HG02885 (cell line): ENCODE measurements at regions not wholly inside any gene's neighbourhood (a gene's known extent, or its start where the extent isn't known, plus 50 kb on each side); places are given as distances from the start of the nearest gene placed in this dataset.
"Not testable (repeated sequence)": the region's sequence is repeated elsewhere in the genome, so short reads cannot be mapped to it uniquely, and the experiment has no call there.

Experiments
- ATAC-seq: cut with Tn5 transposase; IDR thresholded peaks from one replicate; pipeline ENCODE4 v1.9.1; 2021; ENCODE audit warnings: mild to moderate bottlenecking; ENCODE audit not compliant: unreplicated experiment, poor library complexity

DNA sequence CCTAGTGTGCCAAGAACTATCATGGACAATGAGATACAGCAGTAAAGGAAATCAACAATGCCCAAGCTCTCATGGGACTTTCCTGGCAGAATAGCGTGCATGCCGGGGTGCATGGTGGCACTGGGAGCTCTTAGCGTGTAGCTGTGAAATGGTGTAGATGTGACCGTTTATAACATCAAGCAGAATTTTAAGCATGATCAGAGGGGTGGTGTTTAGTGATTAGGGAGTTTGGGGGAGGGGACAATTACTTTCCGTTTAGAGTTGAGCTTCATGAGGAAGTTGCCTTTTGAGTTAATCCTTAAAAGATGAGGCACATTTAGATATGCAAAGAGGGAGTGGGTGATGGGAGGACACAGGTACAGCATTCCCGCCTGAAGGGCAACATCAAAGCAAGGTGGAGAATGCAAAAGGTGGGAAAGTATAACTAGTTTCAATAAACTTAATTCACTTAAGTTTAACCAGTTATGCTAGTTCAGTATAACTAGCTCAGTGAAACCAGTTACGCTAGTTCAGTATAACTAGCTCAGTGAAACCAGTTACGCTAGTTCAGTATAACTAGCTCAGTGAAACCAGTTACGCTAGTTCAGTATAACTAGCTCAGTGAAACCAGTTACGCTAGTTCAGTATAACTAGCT is 661.6 kb downstream of the QKI start:
- no peak for ATAC-seq

DNA sequence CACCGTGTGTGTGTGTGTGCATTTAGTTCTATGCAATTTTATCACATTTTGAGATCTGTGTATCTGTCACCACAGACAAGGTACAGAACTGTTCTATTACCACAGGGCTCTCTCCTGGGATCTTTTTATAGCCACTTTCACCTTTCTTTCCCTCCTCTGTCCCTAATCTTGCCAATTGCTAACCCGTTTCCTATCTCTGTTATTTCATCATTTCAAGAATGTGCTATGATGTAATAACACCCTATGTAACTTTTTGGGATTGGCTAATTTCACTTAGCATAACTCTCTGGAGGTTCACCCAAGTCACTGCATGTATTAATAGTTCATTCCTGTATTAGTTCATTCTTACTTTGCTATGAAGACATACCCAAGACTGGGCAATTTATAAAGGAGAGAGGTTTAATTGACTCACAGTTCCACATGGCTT is 657.7 kb downstream of the QKI start:
- ATAC-seq = no peak

DNA sequence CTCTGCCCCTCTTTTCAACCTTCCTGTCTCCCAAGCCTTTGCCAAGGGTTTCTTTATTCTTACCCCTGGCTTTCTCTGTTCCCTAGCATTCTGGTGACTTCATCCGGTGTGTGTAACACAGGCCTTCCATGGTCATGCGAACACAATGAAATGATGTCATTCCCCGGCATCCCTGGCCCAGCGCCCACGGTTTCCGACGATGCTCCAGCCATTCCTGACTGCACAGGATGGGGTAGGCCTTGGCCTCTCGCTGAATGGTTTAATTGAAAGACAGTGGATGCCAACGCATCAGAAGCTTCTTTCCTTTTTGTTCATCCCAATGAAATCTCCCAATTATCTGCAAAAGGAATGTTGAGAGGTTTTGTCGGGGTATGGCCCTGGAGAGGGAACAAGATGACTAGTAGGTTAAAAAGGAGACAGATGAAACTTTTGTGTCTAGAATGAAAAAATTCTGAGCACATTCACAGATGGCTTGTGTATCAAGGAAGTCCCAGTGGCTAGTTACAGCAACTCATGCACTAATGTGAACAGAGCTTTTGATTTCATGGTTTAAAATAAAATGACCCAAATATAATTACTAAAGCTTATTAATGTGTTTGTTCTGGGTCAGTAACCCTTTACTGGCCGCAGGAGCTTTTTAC is 655.0 kb downstream of the QKI start:
- no peak for ATAC-seq

DNA sequence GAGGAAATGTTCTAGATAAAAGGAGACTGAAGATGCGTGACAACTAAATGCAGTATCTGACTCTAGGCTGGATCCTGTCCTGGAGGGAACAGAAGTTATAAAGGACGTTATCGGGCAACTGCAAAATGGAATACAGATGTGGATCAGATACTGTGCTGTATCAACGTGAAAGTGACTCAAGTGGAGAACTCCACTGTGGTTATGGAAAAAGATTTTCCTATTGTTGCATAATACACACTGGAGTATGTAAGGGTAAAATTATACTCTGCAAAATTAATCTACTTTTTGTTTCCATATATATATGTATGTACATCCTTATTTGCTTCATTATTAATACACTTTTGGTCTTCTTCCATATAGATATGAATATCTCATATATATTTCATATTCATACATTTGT is 654.0 kb downstream of the QKI start:
- ATAC-seq = no peak

DNA sequence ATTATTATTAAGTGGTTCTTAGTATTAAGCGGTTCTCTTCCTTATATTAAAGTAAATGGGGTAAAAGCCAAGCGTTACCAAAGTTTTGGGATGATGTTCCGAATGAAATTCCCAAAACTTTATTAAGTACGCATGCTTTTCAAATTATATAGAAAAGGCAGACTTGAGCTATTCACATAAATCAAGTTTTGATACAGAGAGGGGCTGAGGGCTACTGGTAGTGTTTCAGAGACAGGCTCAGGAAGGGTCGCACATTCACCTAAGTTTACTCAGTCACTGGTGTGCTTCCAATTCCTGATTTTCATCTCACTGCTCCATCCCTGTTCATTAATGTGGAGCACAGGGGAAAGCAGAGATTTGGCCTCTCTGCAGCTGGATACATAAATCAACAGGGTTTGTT is 652.2 kb downstream of the QKI start:
- no peak for ATAC-seq

DNA sequence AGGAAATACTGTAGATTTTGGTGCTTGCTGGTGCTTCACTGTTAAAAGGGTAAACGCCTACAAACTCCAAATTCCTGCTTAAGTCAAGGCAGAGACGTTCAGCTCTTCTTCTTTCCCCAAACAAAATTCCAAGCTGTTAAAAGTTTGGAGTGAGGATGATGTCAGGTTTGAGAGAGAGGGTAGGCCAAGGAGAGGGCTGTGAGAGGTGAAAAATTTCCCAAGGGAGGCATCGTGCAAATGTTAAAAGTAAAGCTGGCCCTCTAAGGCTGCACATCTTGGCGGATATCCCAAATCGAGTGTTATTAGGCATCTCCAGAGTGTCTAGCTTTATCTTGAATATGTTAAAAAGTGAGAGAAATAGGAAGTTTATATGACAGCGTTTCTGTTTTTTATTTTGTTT is 651.8 kb downstream of the QKI start:
- no peak for ATAC-seq

DNA sequence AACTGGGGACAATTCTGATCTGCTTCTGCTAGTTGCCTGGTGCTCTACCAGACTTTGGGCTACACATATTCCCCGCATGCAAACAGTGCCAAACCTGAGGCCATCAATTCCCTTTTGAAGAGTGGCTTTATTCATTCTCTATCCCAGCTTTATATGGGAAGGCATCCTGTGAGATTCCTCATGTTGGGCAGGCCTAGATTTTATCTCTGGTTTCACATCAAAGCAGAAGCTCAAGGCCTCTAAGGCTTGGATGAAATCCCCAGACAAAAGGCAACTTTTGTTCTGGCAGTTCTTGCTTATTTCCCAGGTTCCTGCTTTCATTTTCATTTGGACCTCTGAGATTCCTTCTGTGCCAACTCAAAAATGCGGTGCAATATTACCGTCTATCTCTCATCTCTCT is 648.8 kb downstream of the QKI start:
- no peak for ATAC-seq

DNA sequence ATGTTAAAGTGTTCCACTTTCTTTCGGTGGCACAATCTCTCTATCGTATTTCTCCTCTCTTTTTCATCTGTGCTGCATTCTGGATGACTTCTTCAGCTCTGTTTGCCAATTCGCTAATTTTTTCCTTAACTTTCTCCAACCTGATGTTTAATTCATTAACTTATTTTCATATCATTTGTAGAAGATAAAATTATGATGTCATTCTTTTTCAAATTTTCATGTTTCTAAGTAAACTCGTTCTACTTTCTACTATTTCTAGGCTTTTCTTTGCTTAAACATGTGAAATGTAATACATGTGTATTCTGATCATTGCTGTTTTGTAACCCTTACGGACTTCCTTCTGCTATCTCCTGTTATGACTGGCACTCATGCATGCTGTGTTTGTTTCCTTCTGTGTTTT is 648.4 kb downstream of the QKI start:
- no peak for ATAC-seq

DNA sequence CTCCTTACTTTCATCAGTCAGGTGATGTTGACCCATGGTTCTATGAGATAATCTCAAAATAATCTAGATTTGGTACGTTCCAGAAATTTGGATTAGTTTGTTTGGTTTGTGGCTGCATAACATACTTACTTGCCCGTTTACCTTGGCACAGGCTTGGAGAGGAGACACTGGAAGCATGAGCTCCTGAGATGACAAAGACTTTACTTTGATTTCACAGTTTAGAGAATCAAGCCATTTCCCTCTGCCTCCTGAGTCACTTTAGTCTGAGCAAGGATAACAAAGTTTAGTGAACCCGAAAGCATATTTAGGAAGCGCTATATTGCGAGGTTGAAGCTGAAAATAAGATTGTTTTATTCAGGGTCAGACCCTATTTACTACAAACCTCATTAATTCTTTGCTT is 643.4 kb downstream of the QKI start:
- no peak for ATAC-seq

DNA sequence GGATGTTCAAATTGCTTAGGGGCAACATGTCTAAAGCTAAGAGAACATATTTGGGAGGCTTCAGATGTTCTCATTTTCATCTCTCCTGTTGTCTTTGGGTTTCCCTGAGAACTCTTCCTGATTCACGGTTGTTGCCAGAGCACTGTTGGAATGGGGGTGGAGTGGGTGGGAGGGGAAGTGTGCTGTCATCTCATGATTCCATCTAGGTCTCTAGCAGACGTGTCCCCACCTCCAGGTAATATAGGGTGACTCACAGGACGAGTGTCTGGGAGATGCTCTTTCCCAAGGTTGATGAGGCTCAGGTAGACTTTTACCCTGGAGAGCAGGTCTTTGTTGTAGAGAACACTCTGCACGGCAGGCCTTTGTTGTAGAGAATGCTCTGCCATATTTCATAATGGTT is 636.9 kb downstream of the QKI start:
- no peak for ATAC-seq

DNA sequence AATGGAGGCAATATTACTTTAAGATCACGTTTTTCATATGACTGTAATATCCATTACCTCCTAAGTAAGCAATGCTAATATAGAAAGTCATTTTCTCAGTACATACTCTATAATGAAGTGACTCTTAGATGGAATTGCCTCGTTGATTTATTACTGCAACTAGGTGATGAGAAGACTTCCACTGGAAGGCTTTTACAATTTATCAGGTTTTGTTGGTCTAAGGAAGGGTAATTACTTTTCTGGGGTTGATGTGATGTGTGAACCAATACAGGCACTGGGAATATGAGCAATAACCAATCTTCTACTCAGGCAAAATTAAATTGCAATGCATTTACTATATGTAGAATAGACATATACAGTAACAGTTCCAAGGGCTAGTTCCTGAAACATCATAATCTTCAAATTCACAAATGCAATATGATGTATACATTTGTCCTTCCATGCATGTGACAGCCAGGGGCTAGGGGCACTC is 635.0 kb downstream of the QKI start:
- ATAC-seq = no peak

DNA sequence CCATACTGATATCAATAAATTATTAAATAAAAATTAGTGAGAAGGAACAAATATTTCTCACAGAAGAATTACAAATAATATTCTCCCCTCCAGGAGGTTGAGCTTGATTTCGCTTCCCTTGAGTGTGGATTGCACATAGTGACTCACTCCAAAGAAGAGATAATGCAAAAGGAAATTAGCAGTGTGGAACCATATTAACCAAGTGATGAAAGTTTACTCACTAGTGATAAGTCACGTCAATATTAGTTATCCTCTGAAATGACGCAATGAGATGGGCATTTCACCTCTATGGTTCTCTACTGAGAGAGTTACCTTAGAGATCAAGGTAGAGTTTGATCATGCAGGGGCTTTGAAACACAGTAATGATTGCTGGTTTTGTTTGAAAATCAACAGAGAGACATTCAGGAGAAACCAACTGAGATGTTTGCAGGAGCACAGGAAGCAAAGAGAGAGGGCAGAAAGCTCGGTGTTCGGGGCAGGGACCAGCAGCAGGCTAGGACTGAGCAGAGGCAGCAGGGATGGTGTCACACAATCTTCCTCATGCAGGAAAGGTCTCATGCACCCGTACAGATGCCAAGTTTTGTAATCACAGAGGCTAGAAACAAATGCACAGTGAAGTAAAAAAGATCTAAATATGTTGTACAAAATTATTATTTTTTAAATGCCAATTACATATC is 634.5 kb downstream of the QKI start:
- no peak for ATAC-seq

DNA sequence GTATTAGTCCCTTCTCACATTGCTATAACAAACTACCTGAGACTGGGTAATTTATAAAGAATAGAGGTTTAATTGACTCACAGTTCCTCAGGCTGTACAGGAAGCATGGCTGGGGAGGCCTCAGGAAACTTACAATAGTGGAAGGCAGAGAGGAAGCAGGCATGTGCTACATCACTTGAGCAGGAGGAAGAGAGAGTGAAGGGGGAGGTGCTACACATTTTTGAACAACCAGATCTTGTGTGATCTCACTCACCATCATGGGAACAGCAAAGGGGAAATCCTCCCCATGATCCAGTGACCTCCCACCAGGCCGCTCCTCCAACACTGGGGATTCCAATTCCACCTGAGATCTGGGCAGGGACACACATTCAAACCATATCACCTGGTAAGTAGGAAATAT is 630.6 kb downstream of the QKI start:
- no peak for ATAC-seq

DNA sequence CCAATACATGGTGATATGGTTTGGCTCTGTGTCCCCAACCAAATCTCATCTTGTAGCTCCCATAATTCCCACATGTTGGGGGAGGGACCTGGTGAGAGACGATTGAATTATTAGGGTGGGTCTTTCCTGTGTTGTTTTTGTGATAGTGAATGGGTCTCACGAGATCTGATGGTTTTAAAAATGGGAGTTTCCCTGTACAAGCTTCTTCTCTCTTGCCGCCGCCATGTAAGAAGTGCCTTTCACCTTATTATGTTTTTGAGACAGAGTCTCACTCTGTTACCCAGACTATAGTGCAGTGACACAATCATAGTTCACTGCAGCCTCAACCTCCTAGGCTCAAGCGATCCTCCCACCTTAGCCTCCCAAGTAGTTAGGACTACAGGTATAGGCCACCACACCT is 629.1 kb downstream of the QKI start:
- ATAC-seq = not testable (repeated sequence)

DNA sequence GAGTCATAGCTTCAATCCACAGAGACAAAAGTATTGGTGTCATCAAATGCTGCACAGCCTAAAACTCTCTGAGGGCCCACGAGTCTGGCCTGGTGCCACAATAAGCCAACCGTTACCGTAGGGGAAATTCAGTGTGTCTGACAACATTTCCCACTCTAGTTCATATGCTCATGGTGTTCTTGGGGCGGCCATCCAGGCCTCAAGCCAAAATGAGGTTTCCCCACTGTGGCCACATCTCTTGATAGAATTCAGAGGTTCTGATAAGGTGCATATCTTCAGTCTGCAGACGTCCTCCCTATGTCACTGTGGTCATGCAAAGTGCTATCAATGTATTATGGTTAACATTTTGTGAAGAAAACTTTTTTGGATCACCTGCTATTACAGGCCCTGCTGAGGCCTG is 627.7 kb downstream of the QKI start:
- ATAC-seq = no peak

DNA sequence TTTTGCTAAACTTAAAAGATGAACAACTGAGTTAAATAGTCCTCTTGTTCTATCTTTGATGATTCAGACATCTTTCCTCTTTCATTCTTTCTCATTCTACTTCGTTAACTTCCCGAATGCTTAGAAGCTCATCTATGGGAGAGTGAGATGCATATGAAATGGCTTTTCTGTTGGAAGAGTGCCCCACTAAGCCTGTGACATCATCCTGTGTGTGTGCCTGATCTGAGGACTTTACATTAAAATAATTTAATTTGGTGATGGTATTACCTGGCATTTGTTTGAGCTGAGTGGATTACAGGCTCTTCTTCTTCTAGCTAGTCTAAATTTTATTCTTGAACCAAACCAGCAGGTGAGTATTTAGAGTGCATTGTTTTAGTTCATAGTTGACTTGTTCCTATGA is 626.5 kb downstream of the QKI start:
- no peak for ATAC-seq

DNA sequence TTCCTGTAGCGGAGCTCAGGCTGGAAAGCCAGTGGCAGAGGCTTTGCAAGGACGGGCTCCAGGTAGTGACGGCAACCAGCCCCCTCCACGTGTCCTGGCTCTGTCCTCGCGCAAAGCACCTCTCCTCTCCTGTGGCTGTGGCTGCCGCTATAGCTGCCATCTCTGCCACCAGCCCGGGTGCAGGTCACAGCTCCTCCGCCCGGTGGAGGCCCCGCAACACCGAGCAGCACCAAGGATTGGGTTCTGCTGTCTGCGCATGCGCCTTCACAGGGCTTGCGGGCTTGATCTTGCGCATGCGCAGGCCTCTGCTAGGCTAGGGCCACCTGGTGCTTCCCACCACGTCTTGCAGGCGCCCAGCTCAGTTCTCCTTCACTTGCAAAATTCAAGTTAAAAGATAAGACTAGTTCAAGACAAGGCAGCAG is 625.4 kb downstream of the QKI start:
- ATAC-seq = no peak

DNA sequence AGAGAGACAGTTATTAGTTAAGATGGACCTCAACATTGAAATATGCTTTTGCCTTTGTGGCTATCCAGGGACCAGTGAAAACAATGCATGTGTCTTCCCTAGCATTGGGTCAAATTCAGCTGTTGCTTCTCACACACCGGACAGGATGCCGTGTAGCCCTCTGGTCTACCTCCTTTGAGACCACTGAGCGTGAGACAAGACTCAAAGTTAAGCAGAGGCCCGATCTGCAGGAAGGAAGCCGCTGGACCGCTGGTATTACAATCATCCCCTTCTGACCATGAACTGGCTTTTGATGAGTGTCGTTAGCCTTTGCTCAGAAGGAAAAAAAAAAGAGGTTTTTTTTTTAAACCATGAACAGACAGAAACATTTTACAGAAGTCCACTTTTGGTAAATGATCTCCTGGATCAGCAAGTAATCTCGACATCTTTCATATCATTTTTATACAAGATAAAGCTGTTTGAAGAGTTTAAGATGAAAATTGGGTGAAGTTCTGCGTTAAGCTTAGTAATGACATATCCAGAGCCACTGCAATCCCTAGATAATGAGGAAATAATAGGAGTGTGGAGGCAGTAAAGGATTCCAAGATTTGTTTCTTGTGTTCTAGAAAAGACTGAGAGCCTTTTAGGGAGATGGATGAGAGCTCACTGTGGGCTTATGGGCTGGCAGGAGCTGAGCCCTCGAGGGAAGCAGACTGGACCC is 622.8 kb downstream of the QKI start:
- ATAC-seq = no peak

DNA sequence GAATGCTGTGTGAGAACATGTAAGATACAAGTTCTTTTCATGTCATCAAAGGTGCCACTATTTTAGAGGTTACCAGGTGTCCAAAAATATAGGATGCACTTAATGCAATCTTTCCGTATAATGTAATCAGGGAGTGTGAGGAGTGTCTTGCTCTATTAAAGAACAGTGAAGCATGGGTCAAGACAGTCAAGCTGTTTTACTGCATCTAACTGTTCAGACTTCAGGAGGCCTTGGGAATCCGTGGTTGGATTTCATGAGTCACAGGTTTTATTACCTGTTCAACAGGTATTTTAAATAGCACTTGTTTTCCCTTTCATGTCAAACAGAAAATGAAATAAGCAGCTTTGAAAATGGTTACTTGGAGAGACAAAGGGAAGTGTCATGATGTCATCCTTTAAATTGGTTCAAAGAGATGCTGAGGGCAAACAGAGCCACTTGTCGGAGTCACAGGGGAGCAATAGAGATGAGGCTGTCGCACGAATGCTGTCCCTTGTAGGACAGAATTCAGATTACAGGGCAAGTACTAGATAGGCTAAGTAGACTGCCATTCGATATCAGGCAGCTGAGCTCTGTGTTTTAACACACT is 621.5 kb downstream of the QKI start:
- no peak for ATAC-seq

DNA sequence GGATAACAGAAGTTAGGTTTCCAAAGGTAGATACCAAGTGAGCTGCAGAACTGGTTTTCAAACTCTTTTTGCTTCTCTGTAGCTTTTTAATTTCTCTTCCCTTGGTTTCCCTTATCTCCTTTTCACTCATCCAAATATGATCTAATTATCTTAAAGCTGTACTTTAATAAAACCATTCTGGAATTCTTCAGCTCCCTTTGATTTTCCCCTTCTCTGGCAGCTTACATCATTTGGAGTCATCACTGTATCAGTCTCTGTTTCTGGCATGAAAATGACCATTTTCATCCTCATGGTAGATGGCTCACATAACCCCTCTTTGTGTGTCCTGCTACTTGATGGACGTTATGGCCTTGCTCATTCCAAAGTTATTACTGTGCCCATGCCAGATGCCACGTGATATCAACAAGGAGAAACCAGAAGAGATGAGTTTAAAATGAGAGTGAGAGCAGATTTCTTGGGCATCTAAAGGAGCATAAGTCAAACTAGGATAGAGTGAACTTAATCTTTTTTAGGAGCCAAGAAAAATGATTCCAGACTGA is 620.2 kb downstream of the QKI start:
- no peak for ATAC-seq

DNA sequence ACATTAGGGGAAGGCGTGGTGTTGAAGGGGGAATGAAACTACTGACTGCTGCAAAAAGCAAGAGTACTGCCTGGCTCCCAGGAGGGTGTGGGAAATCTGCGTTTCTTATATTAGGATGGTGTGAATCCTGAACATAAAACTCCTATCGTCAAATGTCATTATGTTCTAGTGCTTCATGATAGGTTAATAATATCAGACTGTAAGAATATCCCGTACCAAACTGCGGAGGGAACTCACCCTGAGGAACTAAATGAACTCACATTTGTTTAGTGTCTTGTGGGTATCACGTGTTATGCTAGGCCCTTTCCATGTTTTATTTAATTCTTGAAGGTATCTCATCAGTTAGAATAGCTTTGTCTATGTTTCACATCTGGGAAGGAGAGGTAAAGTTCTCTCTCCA is 610.7 kb downstream of the QKI start:
- ATAC-seq = no peak
